ENCODE measurements at regions not wholly inside any gene's neighbourhood (a gene's known extent, or its start where the extent isn't known, plus 50 kb on each side); places are given as distances from the start of the nearest gene placed in this dataset.

DNA sequence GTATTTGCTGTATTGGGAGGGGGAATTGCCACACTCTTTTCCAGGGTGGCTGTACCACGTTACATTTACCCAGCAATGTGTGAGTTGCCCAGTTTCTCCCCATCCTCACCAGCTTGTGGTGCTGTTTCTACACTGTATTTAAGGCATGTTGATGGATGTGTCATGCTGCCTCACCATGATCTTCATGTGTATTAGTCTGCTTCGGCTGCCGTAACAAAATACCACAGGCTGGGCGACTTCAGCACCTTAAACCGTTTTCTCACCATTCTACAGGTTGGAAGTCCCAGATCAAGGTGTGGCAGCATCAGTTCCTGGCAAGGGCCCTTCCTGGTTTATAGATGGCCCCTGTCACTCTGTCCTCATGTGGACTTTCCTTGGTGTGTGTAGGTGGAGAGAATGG lies 169.7 kb downstream of the IGLL1 start:
- WGBS (ENCODE audit: missing lambda C conversion rate): 81% methylated on average over 5 of the region's 5 CpGs
- POLR2A ChIA-PET: no interaction called here
- DNase-seq (ENCODE audit: low read depth in 1 of 2, low spot score in 1 of 2): no peak
- CTCF ChIA-PET: interaction anchor here (2.5 kb wide), 1 partner anchor 181 kb away, joined by 7 read pairs; no protein-coding TSS in a partner anchor
- H3K27ac ChIP-seq: no peak overlapping the region
- H3K4me1 ChIP-seq: no peaks in the 10 kb centered on the region
- no peak for ATAC-seq
- no peaks in the 10 kb centered on the region for H3K9me3 ChIP-seq
- FAIRE-seq: no peak
- no peak overlapping the region for H3K4me3 ChIP-seq
- H3K4me2 ChIP-seq: no peak overlapping the region
- TF ChIP-seq ZSCAN20 (CRISPR knock-in tag; IDR thresholded peaks at IDR 0.05) (no peak), HEYL (CRISPR knock-in tag; IDR thresholded peaks at IDR 0.05) (no peak), KDM5A (IDR thresholded peaks at IDR 0.05) (no peak), RAD21 (conservative IDR thresholded peaks at IDR 0.05 in 1 of 2, IDR thresholded peaks at IDR 0.05 in 1 of 2) (no peak), RFX5 (IDR thresholded peaks at IDR 0.05) (no peak), ZC3H11A (IDR thresholded peaks at IDR 0.05) (no peak), MYC (IDR thresholded peaks at IDR 0.05; ENCODE audit: borderline replicate concordance, low read length) (no peak), EP300 (IDR thresholded peaks at IDR 0.05) (no peak), GATA3 (IDR thresholded peaks at IDR 0.05; ENCODE audit: borderline replicate concordance) (no peak), CEBPB (IDR thresholded peaks at IDR 0.05) (no peak), CBX8 (IDR thresholded peaks at IDR 0.05) (no peak), E2F6 (IDR thresholded peaks at IDR 0.05; ENCODE audit: borderline replicate concordance, low read depth) (no peak), CHD4 (IDR thresholded peaks at IDR 0.05; ENCODE audit: borderline replicate concordance) (no peak), RCOR1 (IDR thresholded peaks at IDR 0.05; ENCODE audit: low read depth, low read length) (no peak), MAX (IDR thresholded peaks at IDR 0.05) (no peak), ZNF302 (CRISPR knock-in tag; IDR thresholded peaks at IDR 0.05) (no peak)

- no peak overlapping the region for H3K4me2 ChIP-seq
- no peak for ATAC-seq
- 38% methylated on average over 3 of the region's 8 CpGs for WGBS (ENCODE audit: missing lambda C conversion rate)
- no peak for FAIRE-seq
- no peak overlapping the region for H3K27ac ChIP-seq
- no peak for TF ChIP-seq POLR2AphosphoS2 (conservative IDR thresholded peaks at IDR 0.05; ENCODE audit: low read length)
- TF ChIP-seq KDM1A (IDR thresholded peaks at IDR 0.05; ENCODE audit: low read depth): no peak
- TF ChIP-seq USF2 (IDR thresholded peaks at IDR 0.05): no peak
- TF ChIP-seq POLR2A (IDR thresholded peaks at IDR 0.05; ENCODE audit: low read length): no peak
- no peak for TF ChIP-seq MAX (IDR thresholded peaks at IDR 0.05)
- TF ChIP-seq SREBF2 (IDR thresholded peaks at IDR 0.05): no peak
- no peaks in the 10 kb centered on the region for H3K9me3 ChIP-seq
- no peak for DNase-seq (ENCODE audit: low read depth in 1 of 2, low spot score in 1 of 2)
- no peak overlapping the region for H3K4me3 ChIP-seq
- ChIA-PET POLR2A (no interaction called here), CTCF (no interaction called here)
- H3K4me1 ChIP-seq: no peaks in the 10 kb centered on the region
These were observed 170.1 kb downstream of the IGLL1 start for GRCh38 chr22:23409976-23410375.

GRCh38 chr22:23408321-23408720 lies 171.8 kb downstream of the IGLL1 start:
- POLR2A ChIA-PET: no interaction called here
- no peaks in the 10 kb centered on the region for H3K9me3 ChIP-seq
- H3K4me3 ChIP-seq: no peak overlapping the region
- DNase-seq (ENCODE audit: low read depth in 1 of 2, low spot score in 1 of 2) (no peak), ATAC-seq (no peak), FAIRE-seq (no peak)
- CTCF ChIA-PET: interaction anchor here (0.7 to 0.8 kb wide), 2 partner anchors 26 to 132 kb away, joined by 3 read pairs; no protein-coding TSS in a partner anchor
- TF ChIP-seq HOXB5 (CRISPR knock-in tag; IDR thresholded peaks at IDR 0.05): no peak
- TF ChIP-seq NPAS2 (CRISPR knock-in tag; IDR thresholded peaks at IDR 0.05; ENCODE audit: borderline replicate concordance): no peak
- no peak for TF ChIP-seq JUN (IDR thresholded peaks at IDR 0.05)
- no peak for TF ChIP-seq EHF (CRISPR knock-in tag; IDR thresholded peaks at IDR 0.05)
- H3K27ac ChIP-seq: no peak overlapping the region
- WGBS (ENCODE audit: missing lambda C conversion rate): 66% methylated on average over 2 of the region's 2 CpGs
- no peak overlapping the region for H3K4me2 ChIP-seq
- peaks cover 6% of the 10 kb centered on the region for H3K4me1 ChIP-seq

Measured in A549 (cell line).